ENCODE measurements at regions not wholly inside any gene's neighbourhood (a gene's known extent, or its start where the extent isn't known, plus 50 kb on each side); places are given as distances from the start of the nearest gene placed in this dataset.

- no peaks in the 10 kb centered on the region for H3K36me3 ChIP-seq (ENCODE audit: control insufficient read depth in 1 of 2, insufficient read depth in 2 of 2, low read length in 2 of 2)
- H2BK5ac ChIP-seq (ENCODE audit: low read depth, low read length, poor library complexity) = no peak overlapping the region
Observed at GRCh38 chr4:18388039-18388438, 366.5 kb upstream of the LCORL start.

GRCh38 chr4:18381186-18381585 lies 359.6 kb upstream of the LCORL start:
- H3K23ac ChIP-seq (ENCODE audit: low read length) = no peak overlapping the region
- no peak overlapping the region for H3K14ac ChIP-seq (ENCODE audit: low read length)
- no peak overlapping the region for H3K27ac ChIP-seq (ENCODE audit: low read depth, low read length)
- no peaks in the 10 kb centered on the region for H3K79me2 ChIP-seq (ENCODE audit: control insufficient read depth, insufficient read depth, low read length, poor library complexity)
- H4K91ac ChIP-seq (ENCODE audit: low read depth, low read length) = no peak overlapping the region
- WGBS (ENCODE audit: extremely low coverage, insufficient coverage, insufficient read length) = no CpG with 5 or more reads among the region's 1 CpG
- no peak overlapping the region for H2AFZ ChIP-seq (ENCODE audit: insufficient read depth, low read length, poor library complexity)
- no peak overlapping the region for H4K12ac ChIP-seq (ENCODE audit: low read depth, low read length)
- no peak overlapping the region for H2BK120ac ChIP-seq (ENCODE audit: insufficient read depth, low read length, poor library complexity)
- H3K9ac ChIP-seq (ENCODE audit: low read length) = no peak overlapping the region
- H3K27me3 ChIP-seq (ENCODE audit: insufficient read depth, low read length) = no peaks in the 10 kb centered on the region
- no peak overlapping the region for H3K4ac ChIP-seq (ENCODE audit: low read depth, low read length)
- no peak for DNase-seq
- H3K4me1 ChIP-seq (ENCODE audit: control insufficient read depth in 1 of 2, insufficient read depth in 2 of 2, low read length in 2 of 2) = no peaks in the 10 kb centered on the region
- H2BK5ac ChIP-seq (ENCODE audit: low read depth, low read length, poor library complexity) = no peak overlapping the region
- no peak overlapping the region for H3K4me3 ChIP-seq (ENCODE audit: low read depth, low read length)
- no peaks in the 10 kb centered on the region for H3K79me1 ChIP-seq (ENCODE audit: low read length)
- H4K8ac ChIP-seq (ENCODE audit: low read depth, low read length) = no peak overlapping the region
- H3K9me3 ChIP-seq (ENCODE audit: insufficient read depth, low read depth, low read length) = no peaks in the 10 kb centered on the region
- no peaks in the 10 kb centered on the region for H3K36me3 ChIP-seq (ENCODE audit: control insufficient read depth in 1 of 2, insufficient read depth in 2 of 2, low read length in 2 of 2)
- H2BK12ac ChIP-seq (ENCODE audit: low read length) = no peak overlapping the region
- no peak overlapping the region for H3K4me2 ChIP-seq (ENCODE audit: low read length)
- no peak overlapping the region for H2AK5ac ChIP-seq (ENCODE audit: low read length)
- no peak overlapping the region for H3K18ac ChIP-seq (ENCODE audit: low read length)

More at GRCh38 chr4:18388039-18388438, 366.5 kb upstream of the LCORL start:
- H3K79me2 ChIP-seq (ENCODE audit: control insufficient read depth, insufficient read depth, low read length, poor library complexity) = no peaks in the 10 kb centered on the region
- peaks cover 5% of the 10 kb centered on the region for H3K79me1 ChIP-seq (ENCODE audit: low read length)
- H2AK5ac ChIP-seq (ENCODE audit: low read length) = no peak overlapping the region
- no peaks in the 10 kb centered on the region for H3K27me3 ChIP-seq (ENCODE audit: insufficient read depth, low read length)
- no CpG with 5 or more reads among the region's 3 CpGs for WGBS (ENCODE audit: extremely low coverage, insufficient coverage, insufficient read length)
- no peak overlapping the region for H3K23ac ChIP-seq (ENCODE audit: low read length)
- no peak for DNase-seq
- H4K8ac ChIP-seq (ENCODE audit: low read depth, low read length) = no peak overlapping the region
- no peaks in the 10 kb centered on the region for H3K9me3 ChIP-seq (ENCODE audit: insufficient read depth, low read depth, low read length)
- no peak overlapping the region for H2AFZ ChIP-seq (ENCODE audit: insufficient read depth, low read length, poor library complexity)
- H2BK120ac ChIP-seq (ENCODE audit: insufficient read depth, low read length, poor library complexity) = no peak overlapping the region
- peaks cover 0 to 3% of the 10 kb centered on the region in 2 experiments for H3K4me1 ChIP-seq (ENCODE audit: control insufficient read depth in 1 of 2, insufficient read depth in 2 of 2, low read length in 2 of 2)
- H4K91ac ChIP-seq (ENCODE audit: low read depth, low read length) = no peak overlapping the region
- no peak overlapping the region for H2BK12ac ChIP-seq (ENCODE audit: low read length)
- no peak overlapping the region for H3K27ac ChIP-seq (ENCODE audit: low read depth, low read length)
- no peak overlapping the region for H3K9ac ChIP-seq (ENCODE audit: low read length)
- H3K18ac ChIP-seq (ENCODE audit: low read length) = no peak overlapping the region
- H4K12ac ChIP-seq (ENCODE audit: low read depth, low read length) = no peak overlapping the region
- no peak overlapping the region for H3K4me3 ChIP-seq (ENCODE audit: low read depth, low read length)
- H3K4me2 ChIP-seq (ENCODE audit: low read length) = no peak overlapping the region
- no peak overlapping the region for H3K14ac ChIP-seq (ENCODE audit: low read length)
- no peak overlapping the region for H3K4ac ChIP-seq (ENCODE audit: low read depth, low read length)

- no peak overlapping the region for H2BK120ac ChIP-seq (ENCODE audit: insufficient read depth, low read length, poor library complexity)
- H2BK12ac ChIP-seq (ENCODE audit: low read length) = no peak overlapping the region
- H4K8ac ChIP-seq (ENCODE audit: low read depth, low read length) = no peak overlapping the region
- H4K12ac ChIP-seq (ENCODE audit: low read depth, low read length) = no peak overlapping the region
- no peak overlapping the region for H3K27ac ChIP-seq (ENCODE audit: low read depth, low read length)
- H3K18ac ChIP-seq (ENCODE audit: low read length) = no peak overlapping the region
- no peaks in the 10 kb centered on the region for H3K27me3 ChIP-seq (ENCODE audit: insufficient read depth, low read length)
- H2AK5ac ChIP-seq (ENCODE audit: low read length) = no peak overlapping the region
- H3K79me1 ChIP-seq (ENCODE audit: low read length) = no peaks in the 10 kb centered on the region
- H3K9ac ChIP-seq (ENCODE audit: low read length) = no peak overlapping the region
- no peak overlapping the region for H3K4me2 ChIP-seq (ENCODE audit: low read length)
- no peak overlapping the region for H3K4me3 ChIP-seq (ENCODE audit: low read depth, low read length)
- H3K23ac ChIP-seq (ENCODE audit: low read length) = no peak overlapping the region
- no CpG with 5 or more reads among the region's 15 CpGs for WGBS (ENCODE audit: extremely low coverage, insufficient coverage, insufficient read length)
- H3K14ac ChIP-seq (ENCODE audit: low read length) = no peak overlapping the region
- H3K79me2 ChIP-seq (ENCODE audit: control insufficient read depth, insufficient read depth, low read length, poor library complexity) = no peaks in the 10 kb centered on the region
- H3K4me1 ChIP-seq (ENCODE audit: control insufficient read depth in 1 of 2, insufficient read depth in 2 of 2, low read length in 2 of 2) = peaks cover 5 to 7% of the 10 kb centered on the region in 2 experiments
- no peak overlapping the region for H3K4ac ChIP-seq (ENCODE audit: low read depth, low read length)
- H2BK5ac ChIP-seq (ENCODE audit: low read depth, low read length, poor library complexity) = no peak overlapping the region
- no peak overlapping the region for H2AFZ ChIP-seq (ENCODE audit: insufficient read depth, low read length, poor library complexity)
- H3K9me3 ChIP-seq (ENCODE audit: insufficient read depth, low read depth, low read length) = no peaks in the 10 kb centered on the region
- H3K36me3 ChIP-seq (ENCODE audit: control insufficient read depth in 1 of 2, insufficient read depth in 2 of 2, low read length in 2 of 2) = no peaks in the 10 kb centered on the region
- no peak overlapping the region for H4K91ac ChIP-seq (ENCODE audit: low read depth, low read length)
- DNase-seq = no peak
Observed at GRCh38 chr4:18369561-18369960, 348.0 kb upstream of the LCORL start.

- Histone ChIP-seq H3K36me3 (ENCODE audit: control insufficient read depth in 1 of 2, insufficient read depth in 2 of 2, low read length in 2 of 2) (no peaks in the 10 kb centered on the region), H3K4me3 (ENCODE audit: low read depth, low read length) (no peak overlapping the region), H3K9me3 (ENCODE audit: insufficient read depth, low read depth, low read length) (no peaks in the 10 kb centered on the region), H2AFZ (ENCODE audit: insufficient read depth, low read length, poor library complexity) (no peak overlapping the region), H2BK120ac (ENCODE audit: insufficient read depth, low read length, poor library complexity) (no peak overlapping the region), H4K91ac (ENCODE audit: low read depth, low read length) (no peak overlapping the region), H2AK5ac (ENCODE audit: low read length) (no peak overlapping the region), H3K14ac (ENCODE audit: low read length) (no peak overlapping the region), H3K27me3 (ENCODE audit: insufficient read depth, low read length) (no peaks in the 10 kb centered on the region), H2BK5ac (ENCODE audit: low read depth, low read length, poor library complexity) (no peak overlapping the region), H3K4me1 (ENCODE audit: control insufficient read depth in 1 of 2, insufficient read depth in 2 of 2, low read length in 2 of 2) (peaks cover 5 to 7% of the 10 kb centered on the region in 2 experiments), H2BK12ac (ENCODE audit: low read length) (peak overlapping the region; percentile 42), H3K18ac (ENCODE audit: low read length) (no peak overlapping the region), H3K9ac (ENCODE audit: low read length) (no peak overlapping the region), H3K79me1 (ENCODE audit: low read length) (no peaks in the 10 kb centered on the region), H4K12ac (ENCODE audit: low read depth, low read length) (no peak overlapping the region), H3K79me2 (ENCODE audit: control insufficient read depth, insufficient read depth, low read length, poor library complexity) (no peaks in the 10 kb centered on the region), H3K23ac (ENCODE audit: low read length) (no peak overlapping the region), H3K27ac (ENCODE audit: low read depth, low read length) (peak overlapping the region; percentile 41), H4K8ac (ENCODE audit: low read depth, low read length) (no peak overlapping the region), H3K4ac (ENCODE audit: low read depth, low read length) (no peak overlapping the region), H3K4me2 (ENCODE audit: low read length) (no peak overlapping the region)
- no CpG with 5 or more reads among the region's 2 CpGs for WGBS (ENCODE audit: extremely low coverage, insufficient coverage, insufficient read length)
- peak; percentile 40 to 76 for DNase-seq
Observed at GRCh38 chr4:18366892-18367291, 345.3 kb upstream of the LCORL start.
